Astrocyte (in vitro differentiated cells and primary cell): ENCODE measurements at regions not wholly inside any gene's neighbourhood (a gene's known extent, or its start where the extent isn't known, plus 50 kb on each side); places are given as distances from the start of the nearest gene placed in this dataset.

Source experiments
- DNase-seq: peaks from one replicate; pipeline ENCODE4 v3.0.0-alpha.2; 2010; ENCODE audit warnings: low read depth
- FAIRE-seq: peaks from 2 replicates; lab custom pipeline; 2011; peaks lifted over from hg19 to GRCh38; lab: Jason Lieb, UNC
- H2AFZ ChIP-seq: 2 replicates; pipeline ENCODE4 v1.6.0; 2012; ENCODE audit warnings: low read depth, low read length, inconsistent platforms
- H3K27ac ChIP-seq: 2 replicates; pipeline ENCODE4 v1.5.1; 2011; ENCODE audit warnings: low read depth, low read length, inconsistent platforms
- H3K27me3 ChIP-seq: 2 replicates; pipeline ENCODE4 v1.6.0; 2011; ENCODE audit warnings: low read length, inconsistent platforms; ENCODE audit not compliant: insufficient read depth
- H3K36me3 ChIP-seq: 2 replicates; pipeline ENCODE4 v1.5.1; 2011; ENCODE audit warnings: low read length, inconsistent platforms; ENCODE audit not compliant: insufficient read depth
- H3K4me1 ChIP-seq: 2 replicates; pipeline ENCODE4 v1.5.1; 2011; ENCODE audit warnings: low read length, inconsistent platforms; ENCODE audit not compliant: insufficient read depth
- H3K4me2 ChIP-seq: 2 replicates; pipeline ENCODE4 v1.6.0; 2012; ENCODE audit warnings: low read length, inconsistent platforms
- H3K4me3 ChIP-seq: 2 replicates; pipeline ENCODE4 v1.5.1; 2011; ENCODE audit warnings: low read depth, mild to moderate bottlenecking, low read length, inconsistent platforms; ENCODE audit not compliant: insufficient read depth
- H3K79me2 ChIP-seq: 2 replicates; pipeline ENCODE4 v1.6.0; 2012; ENCODE audit warnings: mild to moderate bottlenecking, low read length, inconsistent platforms; ENCODE audit not compliant: insufficient read depth
- H3K9ac ChIP-seq: 2 replicates; pipeline ENCODE4 v1.6.0; 2012; ENCODE audit warnings: mild to moderate bottlenecking, low read length, inconsistent platforms
- H3K9me3 ChIP-seq: 2 replicates; pipeline ENCODE4 v1.5.1; 2012; ENCODE audit warnings: low read depth, mild to moderate bottlenecking, low read length, inconsistent platforms; ENCODE audit not compliant: insufficient read depth
- H4K20me1 ChIP-seq: 2 replicates; pipeline ENCODE4 v1.6.0; 2012; ENCODE audit warnings: low read length, inconsistent platforms; ENCODE audit not compliant: insufficient read depth
- H3K27ac Mint-ChIP-seq: one replicate; pipeline ENCODE4 v1.8.0; 2021; ENCODE audit warnings: mild to moderate bottlenecking, mixed read lengths; ENCODE audit not compliant: unreplicated experiment
- H3K27me3 Mint-ChIP-seq: one replicate; pipeline ENCODE4 v1.8.0; 2021; ENCODE audit warnings: low read depth, mixed read lengths; ENCODE audit not compliant: unreplicated experiment
- H3K36me3 Mint-ChIP-seq: one replicate; pipeline ENCODE4 v1.8.0; 2021; ENCODE audit warnings: low read depth, mixed read lengths; ENCODE audit not compliant: unreplicated experiment
- H3K4me1 Mint-ChIP-seq: one replicate; pipeline ENCODE4 v1.8.0; 2021; ENCODE audit warnings: low read depth, mixed read lengths; ENCODE audit not compliant: unreplicated experiment
- H3K4me3 Mint-ChIP-seq: one replicate; pipeline ENCODE4 v1.8.0; 2021; ENCODE audit warnings: mild to moderate bottlenecking, moderate library complexity, mixed read lengths; ENCODE audit not compliant: unreplicated experiment
- H3K9me3 Mint-ChIP-seq: one replicate; pipeline ENCODE4 v1.8.0; 2021; ENCODE audit warnings: mild to moderate bottlenecking, mixed read lengths; ENCODE audit not compliant: unreplicated experiment
- EZH2 ChIP-seq: IDR thresholded peaks from 2 replicates; pipeline ENCODE4 v1.6.1; 2012; ENCODE audit warnings: mild to moderate bottlenecking, low read length, inconsistent platforms; ENCODE audit not compliant: insufficient read depth
- TF ChIP-seq, protein P1 (sequence below): IDR thresholded peaks from 2 replicates; pipeline ENCODE4 v1.5.1; 2011; ENCODE audit warnings: low read depth, mild to moderate bottlenecking, inconsistent platforms, low read length, moderate library complexity; ENCODE audit not compliant: insufficient read depth

DNA sequence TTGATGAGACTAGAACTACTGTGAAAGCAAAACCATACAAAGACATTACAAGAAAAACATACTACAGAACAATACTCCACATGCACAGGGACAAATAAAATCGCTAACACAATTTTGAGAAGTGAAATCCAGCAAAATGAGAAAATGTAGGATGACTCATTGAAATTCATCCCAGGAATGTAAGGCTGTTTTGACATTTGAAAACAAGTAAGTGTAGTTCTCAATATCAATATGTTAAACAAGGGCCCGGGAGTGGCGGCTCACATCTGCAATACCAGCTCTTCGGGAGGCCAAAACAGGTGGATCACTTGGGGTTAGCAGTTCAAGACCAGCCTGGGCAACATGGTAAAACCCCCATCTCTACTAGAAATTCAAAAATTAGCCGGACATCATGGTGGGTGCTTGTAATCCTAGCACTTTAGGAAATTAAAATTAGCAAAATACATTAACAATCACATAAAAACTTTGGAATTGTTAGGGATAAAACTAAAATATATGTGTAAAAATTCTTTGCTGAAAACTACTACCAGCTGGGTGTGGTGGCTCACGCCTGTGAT lies 113.7 kb upstream of the ADARB2 start:
- no peaks in the 10 kb centered on the region for H4K20me1 ChIP-seq
- H3K36me3 Mint-ChIP-seq = no peaks in the 10 kb centered on the region
- DNase-seq (no peak), FAIRE-seq (no peak)
- no peaks in the 10 kb centered on the region for H3K4me1 ChIP-seq
- H3K79me2 ChIP-seq = no peaks in the 10 kb centered on the region
- H3K27me3 ChIP-seq = no peaks in the 10 kb centered on the region
- peaks cover 2% of the 10 kb centered on the region for H3K4me1 Mint-ChIP-seq
- no peaks in the 10 kb centered on the region for H3K27me3 Mint-ChIP-seq
- no peaks in the 10 kb centered on the region for H3K36me3 ChIP-seq
- H3K9me3 Mint-ChIP-seq = peaks cover 4% of the 10 kb centered on the region
- no peak overlapping the region for H2AFZ ChIP-seq
- no peak overlapping the region for H3K4me3 ChIP-seq
- H3K27ac Mint-ChIP-seq = no peak overlapping the region
- H3K4me2 ChIP-seq = no peak overlapping the region
- TF ChIP-seq, protein P1, sequence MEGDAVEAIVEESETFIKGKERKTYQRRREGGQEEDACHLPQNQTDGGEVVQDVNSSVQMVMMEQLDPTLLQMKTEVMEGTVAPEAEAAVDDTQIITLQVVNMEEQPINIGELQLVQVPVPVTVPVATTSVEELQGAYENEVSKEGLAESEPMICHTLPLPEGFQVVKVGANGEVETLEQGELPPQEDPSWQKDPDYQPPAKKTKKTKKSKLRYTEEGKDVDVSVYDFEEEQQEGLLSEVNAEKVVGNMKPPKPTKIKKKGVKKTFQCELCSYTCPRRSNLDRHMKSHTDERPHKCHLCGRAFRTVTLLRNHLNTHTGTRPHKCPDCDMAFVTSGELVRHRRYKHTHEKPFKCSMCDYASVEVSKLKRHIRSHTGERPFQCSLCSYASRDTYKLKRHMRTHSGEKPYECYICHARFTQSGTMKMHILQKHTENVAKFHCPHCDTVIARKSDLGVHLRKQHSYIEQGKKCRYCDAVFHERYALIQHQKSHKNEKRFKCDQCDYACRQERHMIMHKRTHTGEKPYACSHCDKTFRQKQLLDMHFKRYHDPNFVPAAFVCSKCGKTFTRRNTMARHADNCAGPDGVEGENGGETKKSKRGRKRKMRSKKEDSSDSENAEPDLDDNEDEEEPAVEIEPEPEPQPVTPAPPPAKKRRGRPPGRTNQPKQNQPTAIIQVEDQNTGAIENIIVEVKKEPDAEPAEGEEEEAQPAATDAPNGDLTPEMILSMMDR = no peak
- no peak for TF ChIP-seq EZH2
- peaks cover 5% of the 10 kb centered on the region for H3K9me3 ChIP-seq
- no peak overlapping the region for H3K9ac ChIP-seq
- H3K4me3 Mint-ChIP-seq = no peak overlapping the region
- no peak overlapping the region for H3K27ac ChIP-seq

DNA sequence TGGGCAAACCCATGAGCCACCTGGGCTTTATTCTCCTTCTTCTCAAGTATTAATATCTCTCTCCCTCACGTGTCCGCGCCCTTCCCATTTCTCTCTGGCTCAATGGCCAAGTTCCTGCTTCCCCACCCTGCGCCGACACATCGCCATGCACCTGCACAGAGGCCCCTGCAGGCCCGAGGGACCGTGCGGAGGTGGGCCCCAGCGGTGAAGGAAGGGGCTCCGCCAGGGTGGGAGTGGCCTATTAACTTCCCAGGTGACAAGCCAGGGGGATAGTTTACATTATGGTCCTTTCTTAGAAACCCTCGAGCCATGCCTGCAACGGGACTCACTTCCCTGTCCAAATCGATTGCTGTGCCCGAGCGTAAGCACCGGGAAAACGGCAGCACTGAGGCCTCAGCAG lies 110.0 kb upstream of the ADARB2 start:
- Histone ChIP-seq H4K20me1 (no peaks in the 10 kb centered on the region), H3K9me3 (peaks cover 11% of the 10 kb centered on the region), H3K9ac (no peak overlapping the region), H3K4me1 (no peaks in the 10 kb centered on the region), H3K79me2 (no peaks in the 10 kb centered on the region), H3K27ac (no peak overlapping the region), H3K4me2 (no peak overlapping the region), H3K27me3 (no peaks in the 10 kb centered on the region), H3K4me3 (no peak overlapping the region), H2AFZ (no peak overlapping the region), H3K36me3 (no peaks in the 10 kb centered on the region)
- DNase-seq = no peak
- H3K27ac Mint-ChIP-seq = no peak overlapping the region
- no peaks in the 10 kb centered on the region for H3K9me3 Mint-ChIP-seq
- no peak for FAIRE-seq
- TF ChIP-seq, protein P1 = no peak
- no peak for TF ChIP-seq EZH2
- peaks cover 7% of the 10 kb centered on the region for H3K27me3 Mint-ChIP-seq
- H3K36me3 Mint-ChIP-seq = no peaks in the 10 kb centered on the region
- peaks cover 2% of the 10 kb centered on the region for H3K4me1 Mint-ChIP-seq
- H3K4me3 Mint-ChIP-seq = no peak overlapping the region

DNA sequence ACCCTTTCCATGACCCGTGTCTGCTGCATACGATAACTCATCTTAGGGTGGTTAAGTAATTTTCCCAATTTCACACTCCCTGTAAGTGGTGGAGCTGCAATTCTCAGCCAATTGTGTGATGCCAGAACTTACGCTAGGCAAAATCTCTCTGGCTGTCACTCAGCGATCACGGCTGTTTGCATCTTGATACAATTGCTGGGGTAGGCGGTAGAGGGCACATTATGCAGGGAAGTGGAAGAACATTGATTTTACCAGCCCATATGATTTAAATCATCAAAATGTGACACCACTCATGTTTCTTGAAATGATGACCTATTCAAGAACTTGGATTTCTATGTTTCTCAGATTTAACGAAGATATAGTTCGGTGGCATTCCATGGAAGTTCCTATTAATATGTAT lies 108.7 kb upstream of the ADARB2 start:
- H3K79me2 ChIP-seq = no peaks in the 10 kb centered on the region
- no peaks in the 10 kb centered on the region for H4K20me1 ChIP-seq
- no peaks in the 10 kb centered on the region for H3K9me3 Mint-ChIP-seq
- peaks cover 7% of the 10 kb centered on the region for H3K27me3 Mint-ChIP-seq
- FAIRE-seq = no peak
- no peak overlapping the region for H3K27ac Mint-ChIP-seq
- H3K27me3 ChIP-seq = no peaks in the 10 kb centered on the region
- H3K4me1 ChIP-seq = no peaks in the 10 kb centered on the region
- TF ChIP-seq, protein P1 = no peak
- no peak for TF ChIP-seq EZH2
- H3K4me2 ChIP-seq = no peak overlapping the region
- no peaks in the 10 kb centered on the region for H3K36me3 ChIP-seq
- H3K9ac ChIP-seq = no peak overlapping the region
- no peak for DNase-seq
- H3K4me1 Mint-ChIP-seq = peaks cover under 1% of the 10 kb centered on the region
- no peak overlapping the region for H2AFZ ChIP-seq
- H3K4me3 Mint-ChIP-seq = no peak overlapping the region
- peaks cover 11% of the 10 kb centered on the region for H3K9me3 ChIP-seq
- no peaks in the 10 kb centered on the region for H3K36me3 Mint-ChIP-seq
- no peak overlapping the region for H3K4me3 ChIP-seq
- H3K27ac ChIP-seq = no peak overlapping the region
